KMS-11 (cell line): ENCODE measurements at regions not wholly inside any gene's neighbourhood (a gene's known extent, or its start where the extent isn't known, plus 50 kb on each side); places are given as distances from the start of the nearest gene placed in this dataset.

Source experiments
- H2AFZ ChIP-seq: fragments of 200-600 bp; sonication (generic); 2 replicates; pipeline ENCODE4 v1.6.1; 2016; ENCODE audit warnings: antibody characterized with exemption, mixed run types, low read depth
- H3K27ac ChIP-seq: fragments of 200-600 bp; sonication (generic); 2 replicates; pipeline ENCODE4 v1.6.1; 2016; ENCODE audit warnings: mild to moderate bottlenecking, mixed run types
- H3K27me3 ChIP-seq: fragments of 200-600 bp; sonication (generic); 2 replicates; pipeline ENCODE4 v1.6.1; 2017; ENCODE audit warnings: mild to moderate bottlenecking, low read depth, mixed run types, moderate library complexity; ENCODE audit not compliant: insufficient read depth
- H3K36me3 ChIP-seq: fragments of 200-600 bp; sonication (generic); 2 replicates; pipeline ENCODE4 v1.6.1; 2017; ENCODE audit warnings: mild to moderate bottlenecking, mixed run types; ENCODE audit not compliant: insufficient read depth
- H3K4me1 ChIP-seq: fragments of 200-600 bp; sonication (generic); 2 replicates; pipeline ENCODE4 v1.6.1; 2016; ENCODE audit warnings: mild to moderate bottlenecking, low read depth, mixed run types; ENCODE audit not compliant: poor library complexity, severe bottlenecking
- H3K4me2 ChIP-seq: fragments of 200-600 bp; sonication (generic); 2 replicates; pipeline ENCODE4 v1.7.0; 2016; ENCODE audit warnings: mild to moderate bottlenecking, mixed run types
- H3K4me3 ChIP-seq: fragments of 200-600 bp; sonication (generic); IDR thresholded peaks from 2 replicates; pipeline ENCODE4 v1.6.1; 2017; ENCODE audit warnings: low read depth, low read length, mixed read lengths; ENCODE audit not compliant: insufficient read depth
- H3K79me2 ChIP-seq: fragments of 200-600 bp; sonication (generic); 2 replicates; pipeline ENCODE4 v1.6.1; 2016; ENCODE audit warnings: low read depth, mixed run types; ENCODE audit not compliant: insufficient read depth
- H3K9ac ChIP-seq: fragments of 200-600 bp; sonication (generic); 2 replicates; pipeline ENCODE4 v1.6.1; 2016; ENCODE audit warnings: mild to moderate bottlenecking, mixed run types
- H4K20me1 ChIP-seq: fragments of 200-600 bp; sonication (generic); 2 replicates; pipeline ENCODE4 v1.6.1; 2016; ENCODE audit warnings: mild to moderate bottlenecking, mixed run types; ENCODE audit not compliant: insufficient read depth
- CTCF ChIP-seq: fragments of 200-600 bp; sonication (generic); conservative IDR thresholded peaks from 2 replicates; pipeline ENCODE4 v1.6.1; 2017; ENCODE audit warnings: low read depth, mild to moderate bottlenecking, antibody characterized with exemption, low read length, moderate library complexity, mixed read lengths

- Histone ChIP-seq H3K36me3 (no peaks in the 10 kb centered on the region), H2AFZ (no peak overlapping the region), H3K4me3 (no peak overlapping the region), H3K9ac (no peak overlapping the region), H3K27me3 (no peaks in the 10 kb centered on the region), H3K4me2 (no peak overlapping the region), H3K4me1 (no peaks in the 10 kb centered on the region), H3K79me2 (no peaks in the 10 kb centered on the region), H3K27ac (no peak overlapping the region), H4K20me1 (no peaks in the 10 kb centered on the region)
- no peak for TF ChIP-seq CTCF
Observed at GRCh38 chr3:64827431-64827830, 139.6 kb upstream of the ADAMTS9 start.

- Histone ChIP-seq H2AFZ (no peak overlapping the region), H3K36me3 (no peaks in the 10 kb centered on the region), H3K9ac (no peak overlapping the region), H3K4me1 (no peaks in the 10 kb centered on the region), H3K4me2 (no peak overlapping the region), H3K27ac (no peak overlapping the region), H3K79me2 (no peaks in the 10 kb centered on the region), H3K27me3 (no peaks in the 10 kb centered on the region), H3K4me3 (no peak overlapping the region), H4K20me1 (no peaks in the 10 kb centered on the region)
- TF ChIP-seq CTCF: no peak
Observed at GRCh38 chr3:64827019-64827418, 139.2 kb upstream of the ADAMTS9 start.

- no peak overlapping the region for H3K4me3 ChIP-seq
- H3K27ac ChIP-seq: no peak overlapping the region
- H3K4me1 ChIP-seq: no peaks in the 10 kb centered on the region
- H3K36me3 ChIP-seq: no peaks in the 10 kb centered on the region
- no peaks in the 10 kb centered on the region for H4K20me1 ChIP-seq
- H3K9ac ChIP-seq: no peak overlapping the region
- H3K27me3 ChIP-seq: no peaks in the 10 kb centered on the region
- no peak overlapping the region for H3K4me2 ChIP-seq
- no peak overlapping the region for H2AFZ ChIP-seq
- H3K79me2 ChIP-seq: no peaks in the 10 kb centered on the region
- TF ChIP-seq CTCF: no peak
Observed at GRCh38 chr3:64825404-64826120, 137.8 kb upstream of the ADAMTS9 start.

GRCh38 chr3:64824394-64824909 lies 136.7 kb upstream of the ADAMTS9 start:
- no peaks in the 10 kb centered on the region for H3K36me3 ChIP-seq
- H3K27ac ChIP-seq: no peak overlapping the region

More at GRCh38 chr3:64824394-64824909, 136.7 kb upstream of the ADAMTS9 start:
- Histone ChIP-seq H2AFZ (no peak overlapping the region), H3K9ac (no peak overlapping the region), H3K4me2 (no peak overlapping the region), H3K4me3 (no peak overlapping the region), H4K20me1 (no peaks in the 10 kb centered on the region), H3K27me3 (no peaks in the 10 kb centered on the region), H3K4me1 (no peaks in the 10 kb centered on the region), H3K79me2 (no peaks in the 10 kb centered on the region)
- TF ChIP-seq CTCF: no peak
